ENCODE measurements at regions not wholly inside any gene's neighbourhood (a gene's known extent, or its start where the extent isn't known, plus 50 kb on each side); places are given as distances from the start of the nearest gene placed in this dataset.

DNA sequence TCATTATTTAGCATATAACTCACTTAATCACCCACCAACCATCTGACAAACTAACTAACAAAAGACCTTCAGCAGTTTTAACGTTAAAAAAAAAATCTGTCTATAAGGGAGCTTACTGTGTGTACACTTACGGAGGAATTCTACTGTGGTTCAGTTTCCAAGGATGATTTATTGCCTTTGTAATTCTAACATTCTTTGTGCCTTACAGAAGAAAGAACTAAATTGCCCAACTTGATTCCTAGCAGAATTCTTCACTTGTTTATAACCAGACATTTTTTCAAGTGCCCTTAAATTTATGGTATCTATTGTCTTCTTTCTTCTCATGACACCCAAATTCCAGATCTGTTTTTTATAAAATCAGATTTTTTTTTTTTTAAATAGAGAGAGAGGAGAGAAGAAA lies 119.7 kb upstream of the IGSF10 start:
- Mint-ChIP-seq H3K27ac (no peak overlapping the region), H3K27me3 (peaks cover 3 to 6% of the 10 kb centered on the region in 2 donors), H3K9me3 (peaks cover 0 to 4% (median 0%) of the 10 kb centered on the region in 8 donors), H3K36me3 (no peaks in the 10 kb centered on the region), H3K4me3 (no peak overlapping the region), H3K4me1 (no peaks in the 10 kb centered on the region)
- H3K27me3 ChIP-seq (ENCODE audit: insufficient read depth, low read length), result no peaks in the 10 kb centered on the region
- ChIA-PET POLR2A (ENCODE audit: partially characterized antibody) (no interaction called here), CTCF (ENCODE audit: partially characterized antibody) (no interaction called here)
- intact Hi-C loops (cut with micrococcal nuclease), result no loop called here
- H3K4me3 ChIP-seq (ENCODE audit: low read length in 2 of 2), result no peak overlapping the region
- no peak for DNase-seq
- no peaks in the 10 kb centered on the region for H3K4me1 ChIP-seq (ENCODE audit: insufficient read depth, low read length)
- H3K9me3 ChIP-seq (ENCODE audit: control insufficient read depth in 1 of 2, low read length in 2 of 2), result no peaks in the 10 kb centered on the region
- H3K36me3 ChIP-seq (ENCODE audit: insufficient read depth, low read length), result no peaks in the 10 kb centered on the region
- H3K27ac ChIP-seq (ENCODE audit: low read depth, low read length), result no peak overlapping the region

DNA sequence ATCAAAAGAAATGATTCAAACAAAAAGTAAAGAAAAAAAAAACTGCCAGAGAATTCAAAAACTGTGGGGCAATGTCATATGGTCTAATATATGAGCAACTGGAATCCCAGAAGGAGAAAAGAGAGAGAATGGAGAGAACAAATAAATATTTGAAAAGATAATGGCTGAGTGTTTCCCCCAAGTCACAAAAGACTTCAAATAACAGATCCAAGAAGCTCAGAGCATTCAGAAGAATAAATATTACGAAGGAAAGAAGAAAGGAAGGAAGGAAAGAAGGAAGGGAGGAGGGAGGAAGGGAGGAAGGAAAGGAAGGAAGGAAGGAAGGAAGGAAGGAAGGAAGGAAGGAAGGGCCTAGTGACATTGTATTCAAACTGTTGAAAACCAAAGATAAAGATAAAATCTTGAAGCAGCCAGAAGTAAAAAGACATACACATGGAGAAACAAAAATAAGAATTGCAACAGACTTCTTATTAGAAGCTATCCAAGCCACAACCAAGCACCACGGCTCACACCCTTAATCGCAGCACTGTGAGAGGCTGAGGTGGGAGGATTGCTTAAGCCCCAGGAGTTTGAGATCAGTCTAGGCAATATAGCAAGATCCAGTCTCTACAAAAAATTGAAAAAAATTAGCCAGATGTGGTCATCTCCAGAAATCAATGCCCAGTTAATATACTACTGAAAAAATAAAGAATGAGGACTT lies 118.9 kb upstream of the IGSF10 start:
- Mint-ChIP-seq H3K4me3 (no peak overlapping the region), H3K27me3 (peaks cover 3 to 8% of the 10 kb centered on the region in 2 donors), H3K4me1 (no peaks in the 10 kb centered on the region), H3K9me3 (peaks cover 0 to 4% (median 0%) of the 10 kb centered on the region in 8 donors), H3K36me3 (no peaks in the 10 kb centered on the region), H3K27ac (no peak overlapping the region)
- ChIA-PET POLR2A (ENCODE audit: partially characterized antibody) (no interaction called here), CTCF (ENCODE audit: partially characterized antibody) (no interaction called here)
- H3K4me1 ChIP-seq (ENCODE audit: insufficient read depth, low read length), result no peaks in the 10 kb centered on the region
- no peaks in the 10 kb centered on the region for H3K27me3 ChIP-seq (ENCODE audit: insufficient read depth, low read length)
- DNase-seq, result no peak
- no peaks in the 10 kb centered on the region for H3K9me3 ChIP-seq (ENCODE audit: control insufficient read depth in 1 of 2, low read length in 2 of 2)
- no peaks in the 10 kb centered on the region for H3K36me3 ChIP-seq (ENCODE audit: insufficient read depth, low read length)
- intact Hi-C loops (cut with micrococcal nuclease), result no loop called here
- no peak overlapping the region for H3K27ac ChIP-seq (ENCODE audit: low read depth, low read length)
- H3K4me3 ChIP-seq (ENCODE audit: low read length in 2 of 2), result no peak overlapping the region

DNA sequence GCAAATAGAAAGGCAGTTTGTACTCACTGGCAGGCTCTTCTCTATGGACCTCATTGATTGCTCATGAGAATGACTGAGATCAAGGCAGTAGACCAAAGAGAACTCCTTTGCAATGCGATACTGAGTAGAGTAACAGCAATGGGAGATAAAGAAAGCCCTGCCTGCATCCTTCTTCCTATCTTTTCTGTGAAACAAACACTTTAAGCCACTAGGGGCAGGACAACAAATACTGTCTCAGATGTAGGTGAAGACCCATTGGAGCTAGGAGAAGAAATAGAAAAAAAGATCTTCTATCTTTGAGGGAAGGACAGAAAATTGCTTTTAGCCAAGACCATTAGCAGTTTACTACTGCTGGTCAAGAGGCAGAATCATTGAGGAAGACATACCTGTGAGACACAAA lies 117.6 kb upstream of the IGSF10 start:
- Histone ChIP-seq H3K36me3 (ENCODE audit: insufficient read depth, low read length) (no peaks in the 10 kb centered on the region), H3K4me3 (ENCODE audit: low read length in 2 of 2) (no peak overlapping the region), H3K27ac (ENCODE audit: low read depth, low read length) (no peak overlapping the region), H3K4me1 (ENCODE audit: insufficient read depth, low read length) (no peaks in the 10 kb centered on the region), H3K27me3 (ENCODE audit: insufficient read depth, low read length) (no peaks in the 10 kb centered on the region), H3K9me3 (ENCODE audit: control insufficient read depth in 1 of 2, low read length in 2 of 2) (no peaks in the 10 kb centered on the region)
- intact Hi-C loops (cut with micrococcal nuclease), result no loop called here
- H3K27ac Mint-ChIP-seq, result no peak overlapping the region
- peaks cover 4 to 8% of the 10 kb centered on the region in 2 donors for H3K27me3 Mint-ChIP-seq
- H3K36me3 Mint-ChIP-seq, result no peaks in the 10 kb centered on the region
- no peaks in the 10 kb centered on the region for H3K4me1 Mint-ChIP-seq
- no peak for DNase-seq
- peaks cover 0 to 4% (median 0%) of the 10 kb centered on the region in 8 donors for H3K9me3 Mint-ChIP-seq
- H3K4me3 Mint-ChIP-seq, result no peak overlapping the region
- CTCF ChIA-PET (ENCODE audit: partially characterized antibody), result no interaction called here
- POLR2A ChIA-PET (ENCODE audit: partially characterized antibody), result no interaction called here

DNA sequence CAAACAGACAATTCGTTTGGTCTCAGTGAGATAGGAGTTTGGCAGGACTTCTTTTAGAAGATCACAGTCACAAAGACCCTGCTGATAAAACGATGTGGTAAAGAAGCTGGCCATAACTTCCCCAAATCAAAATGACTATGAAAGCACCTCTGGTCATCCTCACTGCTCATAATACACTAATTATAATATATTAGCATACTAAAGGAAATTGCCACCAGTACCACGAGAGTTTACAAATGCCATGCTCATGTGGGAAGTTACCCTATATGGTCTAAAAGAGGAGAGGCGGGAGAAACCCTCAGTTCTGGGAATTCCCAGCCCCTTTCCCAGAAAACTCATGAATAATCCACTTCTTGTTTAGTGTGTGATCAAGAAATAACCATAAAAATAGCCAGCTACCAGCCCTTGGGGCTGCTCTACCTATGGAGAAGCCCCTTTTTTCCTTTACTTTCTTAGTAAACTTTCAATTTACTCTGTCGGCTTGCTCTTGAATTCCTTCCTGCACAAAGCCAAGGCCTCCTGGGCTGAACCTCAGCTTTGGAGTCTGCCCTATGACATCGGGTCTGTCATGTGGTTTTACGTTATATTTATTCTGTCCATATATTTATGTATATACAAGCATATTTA lies 115.8 kb upstream of the IGSF10 start:
- intact Hi-C loops (cut with micrococcal nuclease), result no loop called here
- H3K9me3 ChIP-seq (ENCODE audit: control insufficient read depth in 1 of 2, low read length in 2 of 2), result no peaks in the 10 kb centered on the region
- peaks cover 6 to 11% of the 10 kb centered on the region in 2 donors for H3K27me3 Mint-ChIP-seq
- H3K36me3 ChIP-seq (ENCODE audit: insufficient read depth, low read length), result no peaks in the 10 kb centered on the region
- no peak overlapping the region for H3K27ac Mint-ChIP-seq
- H3K9me3 Mint-ChIP-seq, result peaks cover 0 to 6% (median 0%) of the 10 kb centered on the region in 8 donors
- no peak for DNase-seq
- POLR2A ChIA-PET (ENCODE audit: partially characterized antibody), result no interaction called here
- no peaks in the 10 kb centered on the region for H3K4me1 ChIP-seq (ENCODE audit: insufficient read depth, low read length)
- no peaks in the 10 kb centered on the region for H3K36me3 Mint-ChIP-seq
- H3K27ac ChIP-seq (ENCODE audit: low read depth, low read length), result no peak overlapping the region
- H3K4me3 ChIP-seq (ENCODE audit: low read length in 2 of 2), result no peak overlapping the region
- CTCF ChIA-PET (ENCODE audit: partially characterized antibody), result no interaction called here
- no peaks in the 10 kb centered on the region for H3K4me1 Mint-ChIP-seq
- no peak overlapping the region for H3K4me3 Mint-ChIP-seq
- H3K27me3 ChIP-seq (ENCODE audit: insufficient read depth, low read length), result no peaks in the 10 kb centered on the region

GRCh38 chr3:151568184-151568583 lies 107.3 kb upstream of the IGSF10 start:
- no peaks in the 10 kb centered on the region for H3K36me3 ChIP-seq (ENCODE audit: insufficient read depth, low read length)
- no peak for DNase-seq
- no peak overlapping the region for H3K27ac ChIP-seq (ENCODE audit: low read depth, low read length)
- no peak overlapping the region for H3K4me3 ChIP-seq (ENCODE audit: low read length in 2 of 2)
- POLR2A ChIA-PET (ENCODE audit: partially characterized antibody), result no interaction called here
- Mint-ChIP-seq H3K4me3 (no peak overlapping the region), H3K4me1 (no peaks in the 10 kb centered on the region), H3K27ac (no peak overlapping the region), H3K27me3 (peaks cover 2 to 3% of the 10 kb centered on the region in 2 donors), H3K36me3 (no peaks in the 10 kb centered on the region), H3K9me3 (peaks cover 0 to 8% (median 0%) of the 10 kb centered on the region in 8 donors)
- H3K27me3 ChIP-seq (ENCODE audit: insufficient read depth, low read length), result no peaks in the 10 kb centered on the region
- no peaks in the 10 kb centered on the region for H3K4me1 ChIP-seq (ENCODE audit: insufficient read depth, low read length)
- CTCF ChIA-PET (ENCODE audit: partially characterized antibody), result no interaction called here
- intact Hi-C loops (cut with micrococcal nuclease), result no loop called here
- H3K9me3 ChIP-seq (ENCODE audit: control insufficient read depth in 1 of 2, low read length in 2 of 2), result no peaks in the 10 kb centered on the region

- Mint-ChIP-seq H3K4me1 (no peaks in the 10 kb centered on the region), H3K9me3 (peaks cover 0 to 5% (median 0%) of the 10 kb centered on the region in 8 donors), H3K27ac (no peak overlapping the region), H3K27me3 (peaks cover 0 to 2% of the 10 kb centered on the region in 2 donors), H3K36me3 (no peaks in the 10 kb centered on the region), H3K4me3 (no peak overlapping the region)
- CTCF ChIA-PET (ENCODE audit: partially characterized antibody), result no interaction called here
- Histone ChIP-seq H3K9me3 (ENCODE audit: control insufficient read depth in 1 of 2, low read length in 2 of 2) (no peaks in the 10 kb centered on the region), H3K27ac (ENCODE audit: low read depth, low read length) (no peak overlapping the region), H3K4me3 (ENCODE audit: low read length in 2 of 2) (no peak overlapping the region), H3K27me3 (ENCODE audit: insufficient read depth, low read length) (no peaks in the 10 kb centered on the region), H3K4me1 (ENCODE audit: insufficient read depth, low read length) (no peaks in the 10 kb centered on the region), H3K36me3 (ENCODE audit: insufficient read depth, low read length) (no peaks in the 10 kb centered on the region)
- no peak for DNase-seq
- POLR2A ChIA-PET (ENCODE audit: partially characterized antibody), result no interaction called here
- intact Hi-C loops (cut with micrococcal nuclease), result no loop called here
These were observed 106.6 kb upstream of the IGSF10 start for GRCh38 chr3:151567477-151567876.

DNA sequence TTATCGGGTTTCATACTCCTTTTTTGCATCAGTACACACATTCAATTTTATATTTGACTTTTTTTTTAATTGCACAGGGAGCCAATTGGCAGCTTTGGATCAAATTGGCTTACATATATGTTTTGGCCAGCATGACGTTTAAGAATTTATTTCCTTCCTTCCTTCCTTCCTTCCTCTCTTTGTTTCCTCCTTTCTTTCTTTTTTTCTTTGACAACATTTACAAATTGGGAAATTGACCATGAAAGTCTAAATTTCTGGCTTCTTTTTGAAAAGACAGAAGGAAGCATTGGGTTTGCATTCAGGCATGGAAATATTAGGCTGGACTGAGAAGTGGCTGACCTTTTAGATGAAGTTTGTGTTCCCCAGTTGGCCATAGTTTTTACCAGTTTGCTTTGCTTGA lies 103.4 kb upstream of the IGSF10 start:
- H3K27ac Mint-ChIP-seq, result no peak overlapping the region
- intact Hi-C loops (cut with micrococcal nuclease), result no loop called here
- H3K27me3 Mint-ChIP-seq, result no peaks in the 10 kb centered on the region
- no peaks in the 10 kb centered on the region for H3K36me3 ChIP-seq (ENCODE audit: insufficient read depth, low read length)
- H3K4me1 Mint-ChIP-seq, result no peaks in the 10 kb centered on the region
- H3K4me3 Mint-ChIP-seq, result no peak overlapping the region
- CTCF ChIA-PET (ENCODE audit: partially characterized antibody), result no interaction called here
- no peaks in the 10 kb centered on the region for H3K36me3 Mint-ChIP-seq
- no peak overlapping the region for H3K27ac ChIP-seq (ENCODE audit: low read depth, low read length)
- H3K4me3 ChIP-seq (ENCODE audit: low read length in 2 of 2), result no peak overlapping the region
- no peaks in the 10 kb centered on the region for H3K9me3 ChIP-seq (ENCODE audit: control insufficient read depth in 1 of 2, low read length in 2 of 2)
- no peaks in the 10 kb centered on the region for H3K4me1 ChIP-seq (ENCODE audit: insufficient read depth, low read length)
- POLR2A ChIA-PET (ENCODE audit: partially characterized antibody), result no interaction called here
- no peaks in the 10 kb centered on the region for H3K27me3 ChIP-seq (ENCODE audit: insufficient read depth, low read length)
- DNase-seq, result no peak
- H3K9me3 Mint-ChIP-seq, result peaks cover 0 to 2% (median 0%) of the 10 kb centered on the region in 8 donors

Measured in CD4-positive, alpha-beta memory T cell (primary cell).